Fibroblast of skin of left quadriceps (primary cell): ENCODE measurements at regions not wholly inside any gene's neighbourhood (a gene's known extent, or its start where the extent isn't known, plus 50 kb on each side); places are given as distances from the start of the nearest gene placed in this dataset.

Experiments
- DNase-seq, 2 experiments: peaks; one replicate each; pipeline ENCODE4 v3.0.0-alpha.2; 2013; ENCODE audit warnings: low read depth in 2 of 2

GRCh38 chr4:140213749-140214148 lies 59.8 kb upstream of the MAML3 start:
- DNase-seq: no peak

GRCh38 chr4:140213116-140213515 lies 59.1 kb upstream of the MAML3 start:
- no peak for DNase-seq

- no peak for DNase-seq
These were observed 58.7 kb upstream of the MAML3 start for GRCh38 chr4:140212646-140213045.

GRCh38 chr4:140212194-140212593 lies 58.2 kb upstream of the MAML3 start:
- DNase-seq: no peak

GRCh38 chr4:140211693-140212092 lies 57.7 kb upstream of the MAML3 start:
- no peak for DNase-seq

GRCh38 chr4:140211161-140211560 lies 57.2 kb upstream of the MAML3 start:
- no peak for DNase-seq

GRCh38 chr4:140208921-140209320 lies 54.9 kb upstream of the MAML3 start:
- DNase-seq: no peak
